ENCODE measurements at regions not wholly inside any gene's neighbourhood (a gene's known extent, or its start where the extent isn't known, plus 50 kb on each side); places are given as distances from the start of the nearest gene placed in this dataset.
"Not testable (repeated sequence)": the region's sequence is repeated elsewhere in the genome, so short reads cannot be mapped to it uniquely, and the experiment has no call there.

DNA sequence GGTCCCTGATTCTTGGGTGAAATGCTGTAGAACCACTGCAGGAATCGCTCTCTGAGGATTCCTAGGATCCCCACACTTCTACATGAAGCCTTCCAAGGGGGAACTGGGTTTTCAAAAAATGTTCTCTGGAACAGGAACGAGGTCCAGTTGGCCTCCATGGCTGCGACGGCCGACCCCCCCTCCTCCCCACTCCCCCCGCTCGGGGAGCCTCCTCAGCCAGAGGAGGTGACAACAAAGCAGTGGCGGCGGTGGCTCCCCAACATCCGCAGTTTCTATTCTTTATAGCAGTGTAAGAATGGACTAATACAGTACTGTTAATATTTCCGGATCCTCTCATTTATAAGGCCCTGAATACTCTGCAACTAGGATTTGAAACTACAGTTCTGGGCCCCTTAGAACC, 84.0 kb upstream of the PLAAT1 start:
- H3K9me3 ChIP-seq, result no peaks in the 10 kb centered on the region
- no peak for DNase-seq
- no peak overlapping the region for H3K27ac ChIP-seq
- H3K36me3 ChIP-seq, result no peaks in the 10 kb centered on the region
- H3K4me3 ChIP-seq, result no peak overlapping the region
- no peaks in the 10 kb centered on the region for H3K27me3 ChIP-seq
- intact Hi-C loops (cut with DNase I; ENCODE audit: low total_unique reads), result no loop called here
- H3K4me1 ChIP-seq, result no peaks in the 10 kb centered on the region
- no peak for TF ChIP-seq CTCF (IDR thresholded peaks at IDR 0.05)
- no peak for TF ChIP-seq EP300 (IDR thresholded peaks at IDR 0.05)
- TF ChIP-seq POLR2AphosphoS5 (IDR thresholded peaks at IDR 0.05), result no peak
- no peak for TF ChIP-seq POLR2A (IDR thresholded peaks at IDR 0.05)
- WGBS, 5 donors, result 76 to 89% (median 86%) methylated on average over 10 to 11 of the region's 11 CpGs

DNA sequence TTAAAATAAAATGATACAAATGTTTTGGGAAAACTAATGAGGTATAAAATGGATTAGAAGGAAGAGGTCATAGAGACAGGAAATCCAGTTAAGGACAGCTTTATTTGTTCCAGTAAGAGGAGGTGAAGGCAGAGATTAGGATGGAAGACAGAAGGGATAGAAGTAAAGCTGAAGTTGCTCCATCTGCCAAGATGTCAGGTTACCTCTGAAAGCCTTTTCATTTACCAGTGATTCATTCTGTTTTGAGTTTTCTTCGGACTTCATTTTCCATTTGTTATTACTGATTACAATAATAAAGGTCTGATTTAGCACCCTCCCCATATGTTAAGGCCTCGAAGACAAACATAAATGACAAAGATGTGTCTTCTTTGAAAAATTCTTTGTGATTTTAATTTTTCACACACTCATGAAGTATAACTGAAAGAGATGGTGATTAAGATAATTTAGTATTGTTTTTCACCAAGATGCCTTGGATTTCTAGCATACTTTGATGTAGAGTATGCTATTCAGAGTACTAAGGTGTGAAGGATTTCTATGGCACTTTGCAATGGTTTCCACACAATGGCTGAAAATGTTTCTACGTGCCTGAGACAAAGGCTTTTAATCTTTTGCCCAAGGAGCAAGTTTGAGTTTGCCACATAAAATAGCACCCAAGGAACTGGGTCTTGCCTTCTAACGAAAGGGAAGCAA, 75.4 kb upstream of the PLAAT1 start:
- WGBS, 5 donors, result 63 to 74% (median 67%) methylated on average over 4 of the region's 4 CpGs; no CpG with 5 or more reads in 2 of the 5 donors
- Histone ChIP-seq H3K27me3 (no peaks in the 10 kb centered on the region), H3K36me3 (no peaks in the 10 kb centered on the region), H3K27ac (no peak overlapping the region), H3K4me3 (no peak overlapping the region), H3K4me1 (no peaks in the 10 kb centered on the region), H3K9me3 (no peaks in the 10 kb centered on the region)
- no peak for TF ChIP-seq CTCF (IDR thresholded peaks at IDR 0.05)
- DNase-seq, result no peak
- intact Hi-C loops (cut with DNase I; ENCODE audit: low total_unique reads), result no loop called here

GRCh38 chr3:193168931-193169330, 72.1 kb upstream of the PLAAT1 start:
- Histone ChIP-seq H3K4me1 (no peaks in the 10 kb centered on the region), H3K9me3 (no peaks in the 10 kb centered on the region), H3K27ac (no peak overlapping the region), H3K4me3 (no peak overlapping the region), H3K36me3 (no peaks in the 10 kb centered on the region), H3K27me3 (no peaks in the 10 kb centered on the region)
- intact Hi-C loops (cut with DNase I; ENCODE audit: low total_unique reads), result no loop called here
- TF ChIP-seq POLR2A (IDR thresholded peaks at IDR 0.05), result no peak
- no peak for TF ChIP-seq POLR2AphosphoS5 (IDR thresholded peaks at IDR 0.05)
- no peak for TF ChIP-seq EP300 (IDR thresholded peaks at IDR 0.05)
- TF ChIP-seq CTCF (IDR thresholded peaks at IDR 0.05), result no peak
- WGBS, 5 donors, result 20 to 49% (median 37%) methylated on average over 3 of the region's 3 CpGs
- no peak for DNase-seq

GRCh38 chr3:193174140-193174539, 66.9 kb upstream of the PLAAT1 start:
- TF ChIP-seq CTCF (IDR thresholded peaks at IDR 0.05) (no peak), POLR2A (IDR thresholded peaks at IDR 0.05) (no peak), EP300 (IDR thresholded peaks at IDR 0.05) (no peak), POLR2AphosphoS5 (IDR thresholded peaks at IDR 0.05) (no peak)
- WGBS, 5 donors, result 71 to 93% (median 87%) methylated on average over 1 of the region's 1 CpG
- intact Hi-C loops (cut with DNase I; ENCODE audit: low total_unique reads), result no loop called here
- H3K27me3 ChIP-seq, result no peaks in the 10 kb centered on the region
- no peaks in the 10 kb centered on the region for H3K4me1 ChIP-seq
- H3K27ac ChIP-seq, result no peak overlapping the region
- H3K9me3 ChIP-seq, result no peaks in the 10 kb centered on the region
- no peak for DNase-seq
- no peak overlapping the region for H3K4me3 ChIP-seq
- no peaks in the 10 kb centered on the region for H3K36me3 ChIP-seq

DNA sequence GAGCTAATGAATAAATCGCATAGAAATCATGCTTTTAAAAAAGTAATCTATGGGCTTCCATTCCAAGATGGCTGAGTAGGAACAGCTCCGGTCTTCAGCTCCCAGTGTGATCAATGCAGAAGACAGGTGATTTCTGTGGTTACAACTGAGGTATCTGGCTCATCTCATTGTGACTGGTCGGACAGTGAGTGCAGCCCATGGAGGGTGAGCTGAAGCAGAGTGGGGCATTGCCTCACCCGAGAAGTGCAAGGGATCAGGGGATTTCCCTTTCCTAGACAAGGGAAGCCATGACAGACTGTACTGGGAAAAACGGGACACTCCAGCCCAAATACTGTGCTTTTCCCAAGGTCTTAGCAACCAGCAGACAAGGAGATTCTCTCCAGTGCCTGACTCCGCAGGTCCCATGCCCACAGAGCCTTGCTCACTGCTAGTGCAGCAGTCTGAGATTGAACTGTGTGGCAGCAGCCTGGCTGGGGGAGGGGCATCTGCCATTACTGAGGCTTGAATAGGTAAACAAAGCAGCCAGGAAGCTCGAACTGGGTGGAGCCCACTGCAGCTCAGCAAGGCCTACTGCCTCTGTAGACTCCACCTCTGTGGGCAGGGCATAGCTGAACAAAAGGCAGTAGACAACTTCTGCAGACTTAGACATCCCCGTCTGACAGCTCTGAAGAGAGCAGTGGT, 61.5 kb upstream of the PLAAT1 start:
- H3K27ac ChIP-seq; H3K9me3 ChIP-seq; intact Hi-C loops (cut with DNase I; ENCODE audit: low total_unique reads); H3K4me3 ChIP-seq; H3K36me3 ChIP-seq; DNase-seq; H3K4me1 ChIP-seq; H3K27me3 ChIP-seq: not testable (repeated sequence)
- WGBS, 5 donors, result 74 to 88% (median 79%) methylated on average over 7 to 8 of the region's 8 CpGs
